Activated T-cell treated with anti-CD3 and anti-CD28 coated beads, Interleukin-2, amount 50 U/mL, for 4 hours (primary cell): ENCODE measurements at regions not wholly inside any gene's neighbourhood (a gene's known extent, or its start where the extent isn't known, plus 50 kb on each side); places are given as distances from the start of the nearest gene placed in this dataset.

ENCODE experiments used
- ATAC-seq, 2 donors: fragments of 200-7000 bp; cut with Tn5 transposase; one replicate each; pipeline ENCODE4 v1.10.0; 2021
- DNase-seq: peaks from one replicate; pipeline ENCODE4 v3.0.0-alpha.2; 2020
- H3K27me3 Mint-ChIP-seq: one replicate; pipeline ENCODE4 v1.8.0; 2021; ENCODE audit warnings: low read depth, mixed read lengths
- H3K36me3 Mint-ChIP-seq: one replicate; pipeline ENCODE4 v1.8.0; 2022; ENCODE audit warnings: mixed read lengths; ENCODE audit not compliant: insufficient read depth
- H3K4me1 Mint-ChIP-seq: one replicate; pipeline ENCODE4 v1.8.0; 2021; ENCODE audit warnings: low read depth, mixed read lengths
- H3K4me3 Mint-ChIP-seq: one replicate; pipeline ENCODE4 v1.8.0; 2021; ENCODE audit warnings: mild to moderate bottlenecking, moderate library complexity, mixed read lengths
- H3K9me3 Mint-ChIP-seq: one replicate; pipeline ENCODE4 v1.8.0; 2021; ENCODE audit warnings: mixed read lengths

DNA sequence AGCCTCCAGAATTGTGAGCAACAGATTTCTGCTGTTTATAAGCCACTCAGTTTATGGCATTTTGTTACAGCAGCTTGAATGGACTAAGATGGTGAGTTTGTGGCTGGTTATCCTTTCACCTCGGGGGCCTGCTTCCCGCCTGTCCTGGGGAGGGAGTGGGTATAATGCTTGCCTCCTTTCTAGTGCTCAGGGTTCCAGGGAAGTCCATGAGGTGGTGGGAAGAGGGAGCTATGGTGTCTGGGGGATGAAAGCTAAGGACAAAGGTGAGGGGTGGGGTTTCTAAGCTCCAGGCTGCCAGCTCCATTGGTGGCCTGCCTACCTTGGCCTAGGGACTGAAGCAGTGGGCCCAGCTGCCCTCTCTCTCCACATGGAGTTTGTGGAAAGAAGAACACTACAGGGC lies 50.2 kb upstream of the SDK2 start:
- H3K9me3 Mint-ChIP-seq = peaks cover 3% of the 10 kb centered on the region
- H3K4me3 Mint-ChIP-seq = no peak overlapping the region
- no peaks in the 10 kb centered on the region for H3K27me3 Mint-ChIP-seq
- no peak for ATAC-seq
- no peak for DNase-seq
- H3K36me3 Mint-ChIP-seq = no peaks in the 10 kb centered on the region
- no peaks in the 10 kb centered on the region for H3K4me1 Mint-ChIP-seq

DNA sequence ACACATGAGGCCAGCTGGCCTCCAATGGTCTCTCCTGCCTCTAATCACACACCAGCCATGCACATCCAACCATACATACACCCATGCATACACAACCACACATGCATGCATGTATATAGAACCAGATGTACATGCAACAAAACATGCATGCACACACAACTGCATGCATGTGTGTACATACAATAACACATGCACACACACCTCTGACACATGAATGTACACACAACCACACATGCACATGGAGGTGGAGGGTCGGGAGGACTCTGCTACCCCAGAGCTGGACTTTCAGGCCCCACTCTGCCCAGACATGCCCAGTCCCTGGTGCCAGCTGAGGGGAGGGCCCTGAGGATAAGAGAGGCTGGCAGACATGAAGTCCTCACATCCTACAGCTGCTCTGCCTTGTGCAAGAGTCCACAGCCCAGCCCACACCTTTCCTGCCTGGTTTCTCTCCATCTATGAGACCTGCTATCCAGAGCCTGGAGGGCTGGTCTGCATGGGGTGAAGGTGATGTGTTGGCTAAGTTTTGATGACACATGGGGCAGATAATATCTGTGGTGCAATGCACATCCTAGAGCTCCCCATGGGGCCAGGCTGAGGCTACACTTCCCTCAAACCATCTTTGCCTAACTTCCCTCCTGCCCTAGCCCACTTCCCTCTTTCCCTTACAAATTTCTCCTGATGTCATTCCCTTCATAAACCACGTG lies 50.9 kb upstream of the SDK2 start:
- H3K9me3 Mint-ChIP-seq = peaks cover 3% of the 10 kb centered on the region
- H3K27me3 Mint-ChIP-seq = no peaks in the 10 kb centered on the region
- H3K4me1 Mint-ChIP-seq = no peaks in the 10 kb centered on the region
- ATAC-seq (no peak), DNase-seq (no peak)
- H3K36me3 Mint-ChIP-seq = no peaks in the 10 kb centered on the region
- no peak overlapping the region for H3K4me3 Mint-ChIP-seq

DNA sequence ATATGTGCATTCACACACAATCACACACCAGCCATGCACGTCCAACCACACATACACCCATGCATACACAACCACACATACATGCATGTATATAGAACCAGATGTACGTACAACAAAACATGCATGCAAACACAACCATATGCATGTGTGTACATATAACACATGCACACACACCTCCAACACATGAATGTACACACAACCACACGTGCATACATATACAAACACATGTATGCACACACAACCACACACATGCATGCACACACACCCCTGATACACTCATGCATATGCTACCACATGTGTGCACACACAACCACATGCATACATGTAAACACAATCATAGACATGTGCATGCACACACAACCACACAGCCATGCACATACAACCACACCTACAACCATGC lies 52.0 kb upstream of the SDK2 start:
- ATAC-seq (no peak), DNase-seq (no peak)
- Mint-ChIP-seq H3K4me1 (no peaks in the 10 kb centered on the region), H3K36me3 (no peaks in the 10 kb centered on the region), H3K9me3 (peaks cover 3% of the 10 kb centered on the region), H3K27me3 (no peaks in the 10 kb centered on the region), H3K4me3 (no peak overlapping the region)

DNA sequence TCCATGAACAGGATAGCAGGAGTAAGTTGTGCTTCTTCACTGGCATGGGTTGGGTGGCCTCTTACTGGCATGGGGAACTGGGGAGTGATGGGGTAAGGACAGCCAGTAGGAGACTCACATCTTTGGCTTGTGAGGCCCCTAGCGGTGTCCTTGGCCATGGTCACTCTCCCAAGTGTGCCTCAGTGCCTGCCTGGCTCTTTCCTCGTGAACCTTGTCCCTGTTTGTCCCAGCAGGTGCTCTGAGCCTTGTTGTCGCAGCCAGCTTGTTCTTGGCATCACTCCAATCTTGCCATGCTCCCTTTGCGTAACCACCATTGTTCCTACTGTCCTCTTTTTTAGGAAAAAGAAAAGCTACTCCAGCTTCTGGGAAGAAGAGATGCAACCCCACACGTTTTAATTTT lies 53.6 kb upstream of the SDK2 start:
- no peak for DNase-seq
- Mint-ChIP-seq H3K4me3 (no peak overlapping the region), H3K9me3 (peaks cover 3% of the 10 kb centered on the region), H3K27me3 (no peaks in the 10 kb centered on the region), H3K36me3 (no peaks in the 10 kb centered on the region), H3K4me1 (no peaks in the 10 kb centered on the region)
- ATAC-seq = no peak

DNA sequence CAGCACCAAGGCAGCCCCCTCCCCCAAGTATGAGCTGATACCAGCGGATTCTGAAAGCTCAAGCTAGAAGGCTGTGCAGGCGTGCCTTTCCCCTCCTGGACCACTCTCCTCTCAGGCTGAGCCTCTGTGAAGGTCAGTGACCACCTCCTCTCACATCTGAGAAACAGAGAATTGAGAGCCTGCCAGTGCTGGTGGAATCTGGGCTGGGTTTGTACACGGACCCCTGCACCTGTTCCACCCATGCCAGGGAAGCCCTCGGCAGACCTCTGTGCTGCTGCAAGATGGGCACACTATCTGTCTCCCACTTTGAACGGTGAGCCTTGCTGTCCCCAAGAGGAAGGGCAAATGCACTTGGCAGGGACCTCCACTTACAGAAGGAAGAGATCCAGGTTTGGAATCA lies 54.7 kb upstream of the SDK2 start:
- Mint-ChIP-seq H3K4me3 (no peak overlapping the region), H3K9me3 (peaks cover 3% of the 10 kb centered on the region), H3K36me3 (no peaks in the 10 kb centered on the region), H3K27me3 (no peaks in the 10 kb centered on the region), H3K4me1 (no peaks in the 10 kb centered on the region)
- no peak for DNase-seq
- ATAC-seq = no peak

DNA sequence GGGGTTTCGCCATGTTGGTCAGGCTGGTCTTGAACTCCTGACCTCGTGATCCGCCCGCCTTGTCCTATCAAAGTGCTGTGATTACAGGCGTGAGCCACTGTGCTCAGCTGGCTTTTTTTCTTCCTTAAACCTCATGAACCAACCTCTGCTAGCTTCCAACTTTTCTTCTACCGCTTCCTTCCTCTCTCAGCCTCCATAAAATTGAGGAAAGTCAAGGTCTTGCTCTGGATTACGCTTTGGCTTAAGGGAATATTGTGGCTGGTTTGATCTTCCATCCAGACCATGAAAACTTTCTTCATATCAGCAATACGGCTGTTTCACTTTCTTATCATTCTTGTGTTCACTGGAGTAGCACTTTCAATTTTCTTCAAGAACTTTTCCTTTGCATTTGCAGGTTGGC lies 57.5 kb upstream of the SDK2 start:
- no peaks in the 10 kb centered on the region for H3K4me1 Mint-ChIP-seq
- no peaks in the 10 kb centered on the region for H3K36me3 Mint-ChIP-seq
- H3K27me3 Mint-ChIP-seq = no peaks in the 10 kb centered on the region
- no peak for ATAC-seq
- no peak overlapping the region for H3K4me3 Mint-ChIP-seq
- H3K9me3 Mint-ChIP-seq = no peaks in the 10 kb centered on the region
- DNase-seq = no peak

DNA sequence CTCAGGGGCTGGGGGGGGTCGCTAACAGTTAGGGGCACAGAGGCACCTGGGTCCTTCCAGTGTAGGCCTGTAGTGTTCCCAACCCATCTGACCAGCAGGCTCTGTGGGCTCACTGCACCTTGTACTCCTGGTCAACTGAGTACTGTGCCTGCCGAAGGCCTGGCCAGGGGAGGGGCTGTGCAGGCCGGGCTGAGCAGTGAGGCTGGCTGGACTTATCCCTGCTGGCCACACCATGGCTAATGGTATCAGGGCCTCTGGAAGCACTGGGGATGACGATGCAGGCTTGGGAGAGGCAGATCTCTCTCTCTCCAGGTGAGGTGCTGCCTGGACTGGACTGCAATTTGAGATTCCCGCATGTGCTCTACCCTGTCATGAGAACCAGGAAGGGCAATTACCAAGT lies 58.9 kb upstream of the SDK2 start:
- DNase-seq (no peak), ATAC-seq (no peak)
- Mint-ChIP-seq H3K9me3 (peaks cover 7% of the 10 kb centered on the region), H3K36me3 (no peaks in the 10 kb centered on the region), H3K4me3 (no peak overlapping the region), H3K27me3 (peaks cover 3% of the 10 kb centered on the region), H3K4me1 (no peaks in the 10 kb centered on the region)

DNA sequence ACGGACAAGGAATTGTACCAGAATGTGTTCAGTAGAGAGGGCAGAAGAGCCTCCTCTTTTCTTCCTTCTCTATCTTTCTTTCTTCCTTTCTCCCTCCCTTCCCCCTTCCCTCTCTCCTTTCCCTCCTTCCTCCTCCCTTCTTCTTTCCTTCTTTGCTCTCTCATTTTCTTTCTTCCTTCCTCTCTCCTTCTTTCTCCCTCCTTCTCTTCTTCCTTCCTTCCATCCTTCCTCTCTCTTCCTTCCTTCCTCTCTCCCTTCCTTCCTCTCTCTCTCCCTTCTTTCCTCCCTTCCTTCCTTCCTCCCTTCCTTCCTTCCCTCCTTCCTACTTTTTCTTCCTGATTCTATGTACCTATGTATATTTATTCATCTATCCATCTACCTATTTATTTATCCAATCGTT lies 59.7 kb upstream of the SDK2 start:
- no peaks in the 10 kb centered on the region for H3K4me1 Mint-ChIP-seq
- H3K4me3 Mint-ChIP-seq = no peak overlapping the region
- DNase-seq = no peak
- H3K9me3 Mint-ChIP-seq = peaks cover 7% of the 10 kb centered on the region
- no peaks in the 10 kb centered on the region for H3K36me3 Mint-ChIP-seq
- no peak for ATAC-seq
- H3K27me3 Mint-ChIP-seq = peaks cover 8% of the 10 kb centered on the region

DNA sequence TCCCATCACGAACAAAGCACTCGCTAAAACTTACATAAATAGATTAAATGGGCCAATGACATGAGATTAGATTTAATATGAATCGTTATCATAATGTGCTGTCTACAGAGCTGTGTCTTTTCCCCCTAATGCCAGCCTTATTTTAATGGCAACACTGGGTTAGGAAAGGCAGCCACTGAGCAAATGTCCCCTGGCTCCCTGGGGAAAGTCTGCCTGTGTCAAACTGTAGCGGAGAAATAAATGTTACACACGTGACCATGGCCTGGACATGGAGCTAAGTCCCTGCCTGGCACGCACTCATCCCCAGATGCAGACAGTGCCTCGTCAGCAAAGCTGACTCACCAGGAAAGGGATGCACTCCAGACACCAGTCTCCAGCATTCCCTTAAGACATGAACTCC lies 61.3 kb upstream of the SDK2 start:
- H3K4me1 Mint-ChIP-seq = peaks cover 7% of the 10 kb centered on the region
- ATAC-seq (no peak), DNase-seq (no peak)
- H3K36me3 Mint-ChIP-seq = no peaks in the 10 kb centered on the region
- peaks cover 7% of the 10 kb centered on the region for H3K9me3 Mint-ChIP-seq
- peaks cover 8% of the 10 kb centered on the region for H3K27me3 Mint-ChIP-seq
- H3K4me3 Mint-ChIP-seq = no peak overlapping the region

DNA sequence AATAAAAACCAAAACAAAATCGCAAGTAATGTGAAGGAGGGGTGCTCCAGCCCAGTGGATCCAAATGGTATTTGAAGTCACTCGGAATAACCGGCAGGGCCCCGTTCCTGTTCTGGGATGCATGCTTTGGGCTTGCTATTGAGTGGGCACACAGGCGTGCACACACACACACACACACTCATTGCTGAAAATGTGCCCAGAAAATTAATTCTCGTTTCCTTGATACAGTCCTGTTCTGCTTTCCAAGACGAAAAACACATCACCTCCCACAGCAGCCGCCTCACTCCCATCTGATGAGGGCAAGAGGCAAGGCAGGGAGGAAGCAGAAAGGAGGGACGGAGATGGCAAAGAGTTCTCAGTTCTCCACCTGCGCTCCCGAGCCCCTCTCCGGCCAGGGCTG lies 62.2 kb upstream of the SDK2 start:
- H3K4me1 Mint-ChIP-seq = peaks cover 9% of the 10 kb centered on the region
- no peak for ATAC-seq
- H3K36me3 Mint-ChIP-seq = no peaks in the 10 kb centered on the region
- H3K4me3 Mint-ChIP-seq = no peak overlapping the region
- no peak for DNase-seq
- H3K9me3 Mint-ChIP-seq = peaks cover 7% of the 10 kb centered on the region
- H3K27me3 Mint-ChIP-seq = peaks cover 8% of the 10 kb centered on the region

DNA sequence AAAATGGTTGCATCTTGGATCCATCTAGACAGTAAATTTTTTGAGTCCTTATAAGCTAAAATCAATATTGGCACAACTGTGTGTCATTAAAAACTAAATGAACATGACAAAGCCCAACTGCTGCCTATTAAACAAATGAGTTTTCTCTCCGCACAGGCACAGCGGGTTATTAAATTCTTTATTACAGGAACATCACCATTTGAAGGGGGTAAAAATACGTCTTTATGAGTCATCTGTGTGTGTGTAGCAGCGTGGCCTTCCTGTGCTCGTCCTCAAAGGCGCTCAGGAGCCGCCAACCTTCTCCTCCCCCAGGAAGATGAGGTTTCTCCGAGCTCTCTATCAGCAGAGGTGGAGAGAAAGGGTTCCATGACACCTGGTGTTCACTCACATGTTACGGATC lies 62.6 kb upstream of the SDK2 start:
- Mint-ChIP-seq H3K4me3 (no peak overlapping the region), H3K36me3 (no peaks in the 10 kb centered on the region), H3K9me3 (peaks cover 7% of the 10 kb centered on the region), H3K27me3 (peaks cover 8% of the 10 kb centered on the region), H3K4me1 (peaks cover 9% of the 10 kb centered on the region)
- DNase-seq (no peak), ATAC-seq (no peak)

DNA sequence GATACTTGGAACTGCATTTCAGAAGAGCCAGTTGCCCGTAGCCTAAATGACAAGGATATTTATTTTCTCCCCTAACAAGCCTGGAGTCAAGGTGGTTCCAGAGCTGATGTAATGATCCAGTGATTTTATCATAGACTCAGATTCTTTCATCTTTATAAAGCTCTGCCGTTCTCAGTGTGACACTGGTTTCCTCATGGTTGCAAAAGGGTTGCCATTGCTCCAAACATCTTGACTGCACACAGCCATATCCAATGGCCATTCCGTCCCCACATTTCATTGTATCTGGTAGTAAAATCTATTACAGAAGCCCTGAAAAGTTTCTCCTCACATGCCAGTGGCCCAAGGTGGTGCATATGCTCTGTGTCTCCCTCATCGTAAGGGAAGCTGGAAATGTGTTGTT lies 63.1 kb upstream of the SDK2 start:
- ATAC-seq = no peak
- Mint-ChIP-seq H3K9me3 (peaks cover 7% of the 10 kb centered on the region), H3K27me3 (peaks cover 8% of the 10 kb centered on the region), H3K4me3 (no peak overlapping the region), H3K4me1 (peaks cover 9% of the 10 kb centered on the region), H3K36me3 (no peaks in the 10 kb centered on the region)
- no peak for DNase-seq

DNA sequence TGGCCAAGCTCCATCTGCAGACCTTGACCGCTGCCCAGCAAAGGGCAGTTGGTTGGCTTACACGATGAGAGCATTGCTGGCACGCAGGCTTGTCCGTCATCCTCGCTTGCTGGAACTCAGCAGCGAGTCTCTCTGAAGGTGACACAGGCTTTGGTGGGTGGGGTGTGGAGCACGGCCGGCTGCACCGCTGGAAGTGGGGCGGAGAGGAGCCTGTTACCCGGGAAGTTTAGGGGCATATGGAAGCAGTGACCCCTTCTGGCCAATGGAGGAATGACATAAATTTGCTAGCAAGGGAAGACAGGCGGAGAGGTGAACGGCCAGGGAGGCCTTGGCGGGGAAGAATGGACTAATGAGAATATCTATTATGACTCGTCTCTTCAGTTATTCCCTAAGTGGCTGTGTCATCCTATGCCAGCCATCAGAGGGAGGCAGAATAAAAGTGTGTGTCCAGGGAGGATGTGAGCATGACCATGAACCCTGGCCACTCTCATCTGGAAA lies 65.9 kb upstream of the SDK2 start:
- DNase-seq = peak; percentile 61
- Mint-ChIP-seq H3K36me3 (no peaks in the 10 kb centered on the region), H3K27me3 (peaks cover 8% of the 10 kb centered on the region), H3K4me3 (no peak overlapping the region), H3K9me3 (peaks cover 7% of the 10 kb centered on the region), H3K4me1 (peaks cover 9% of the 10 kb centered on the region)
- ATAC-seq = peak; percentile 71 to 73

DNA sequence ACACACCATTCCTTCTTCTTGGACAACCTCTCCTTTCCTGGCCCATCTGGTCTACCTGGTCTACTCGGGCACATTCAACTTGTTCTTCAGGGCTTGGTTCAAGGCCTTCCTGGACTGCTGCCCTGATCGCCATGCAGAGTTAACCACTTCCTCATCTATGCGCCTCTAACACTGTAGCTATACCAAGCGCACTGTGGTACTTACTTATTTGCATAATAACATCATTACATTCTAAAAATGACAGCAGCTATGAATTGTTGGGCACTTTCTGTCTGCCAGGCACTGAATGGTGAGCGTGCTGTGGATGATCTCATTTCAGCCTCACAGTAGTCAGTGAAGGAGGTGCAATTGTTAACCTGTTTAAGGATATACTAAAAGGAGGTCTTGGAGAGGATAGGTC lies 66.9 kb upstream of the SDK2 start:
- no peak overlapping the region for H3K4me3 Mint-ChIP-seq
- DNase-seq (no peak), ATAC-seq (no peak)
- H3K4me1 Mint-ChIP-seq = peaks cover 9% of the 10 kb centered on the region
- H3K27me3 Mint-ChIP-seq = peaks cover 8% of the 10 kb centered on the region
- peaks cover 7% of the 10 kb centered on the region for H3K9me3 Mint-ChIP-seq
- no peaks in the 10 kb centered on the region for H3K36me3 Mint-ChIP-seq

DNA sequence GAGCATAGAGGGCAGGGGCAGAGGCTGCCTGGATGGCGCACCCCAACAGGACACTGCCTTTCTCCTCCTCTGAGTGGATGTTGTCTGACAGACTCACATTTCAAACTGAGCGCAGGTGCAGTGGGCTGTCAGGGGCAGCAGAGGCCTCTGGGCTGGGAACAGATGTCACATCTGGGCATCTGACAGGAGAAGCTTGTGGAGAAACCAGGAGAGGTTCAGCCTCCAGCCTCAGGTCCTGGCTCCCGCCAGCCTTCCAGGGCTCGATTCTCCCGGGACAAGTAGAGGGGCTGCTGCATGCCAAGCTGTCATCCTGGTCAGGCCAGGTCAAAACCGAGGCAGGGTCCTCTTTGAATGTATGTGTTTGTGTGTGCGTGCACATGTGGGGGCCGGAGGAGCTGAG lies 67.7 kb upstream of the SDK2 start:
- H3K27me3 Mint-ChIP-seq = peaks cover 8% of the 10 kb centered on the region
- H3K4me3 Mint-ChIP-seq = no peak overlapping the region
- no peaks in the 10 kb centered on the region for H3K36me3 Mint-ChIP-seq
- no peak for ATAC-seq
- DNase-seq = no peak
- H3K4me1 Mint-ChIP-seq = peaks cover 9% of the 10 kb centered on the region
- peaks cover 7% of the 10 kb centered on the region for H3K9me3 Mint-ChIP-seq

DNA sequence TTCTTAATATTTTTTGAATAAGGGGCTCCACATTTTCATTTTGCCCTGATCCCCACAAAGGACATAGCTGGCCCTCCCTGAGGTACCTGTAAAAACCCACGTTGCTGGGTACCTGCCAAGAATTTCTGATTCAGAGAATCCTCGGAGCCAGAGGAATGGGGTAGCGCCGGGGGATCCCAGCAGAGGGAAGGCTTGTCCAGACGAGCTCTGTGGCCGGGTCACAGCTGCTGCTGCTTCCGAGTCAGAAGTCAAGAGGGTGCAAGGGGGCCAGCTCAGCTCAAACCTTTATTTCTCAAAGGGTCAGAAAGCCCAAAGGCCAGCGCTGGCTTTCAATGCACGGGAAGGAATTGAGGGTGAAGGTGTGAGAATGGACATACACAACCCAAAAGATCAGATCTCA lies 68.9 kb upstream of the SDK2 start:
- H3K4me1 Mint-ChIP-seq = peaks cover 9% of the 10 kb centered on the region
- no peak for ATAC-seq

More for the DNA sequence above, 68.9 kb upstream of the SDK2 start:
- no peaks in the 10 kb centered on the region for H3K36me3 Mint-ChIP-seq
- H3K4me3 Mint-ChIP-seq = no peak overlapping the region
- DNase-seq = no peak
- H3K9me3 Mint-ChIP-seq = no peaks in the 10 kb centered on the region
- peaks cover 6% of the 10 kb centered on the region for H3K27me3 Mint-ChIP-seq
